C1 segment of cervical spinal cord (tissue), 14 donors: ENCODE measurements at regions not wholly inside any gene's neighbourhood (a gene's known extent, or its start where the extent isn't known, plus 50 kb on each side); places are given as distances from the start of the nearest gene placed in this dataset.
"Not testable (repeated sequence)": the region's sequence is repeated elsewhere in the genome, so short reads cannot be mapped to it uniquely, and the experiment has no call there.

ENCODE experiments used
- DNase-seq, 14 donors: peaks; one replicate each; lab custom pipeline; 2025; lab: John Stamatoyannopoulos, UW

GRCh38 chr2:38147333-38148121, 71.6 kb upstream of the CYP1B1 start:
- no peak for DNase-seq

- DNase-seq: peak in 1 of 14 donors; percentile 19
These were observed 71.0 kb upstream of the CYP1B1 start for GRCh38 chr2:38146907-38147307.

- peak in 1 of 14 donors; percentile 32 for DNase-seq
These were observed 70.4 kb upstream of the CYP1B1 start for GRCh38 chr2:38146275-38146906.

- no peak for DNase-seq
These were observed 69.3 kb upstream of the CYP1B1 start for GRCh38 chr2:38145236-38145635.

GRCh38 chr2:38142627-38143026, 66.7 kb upstream of the CYP1B1 start:
- DNase-seq: no peak

GRCh38 chr2:38141501-38141900, 65.5 kb upstream of the CYP1B1 start:
- DNase-seq: no peak

GRCh38 chr2:38138996-38139395, 63.0 kb upstream of the CYP1B1 start:
- no peak for DNase-seq

- no peak for DNase-seq
These were observed 62.5 kb upstream of the CYP1B1 start for GRCh38 chr2:38138419-38138818.

- not testable (repeated sequence) for DNase-seq
These were observed 62.0 kb upstream of the CYP1B1 start for GRCh38 chr2:38137958-38138357.

- DNase-seq: no peak
These were observed 55.7 kb upstream of the CYP1B1 start for GRCh38 chr2:38131676-38132075.

- no peak for DNase-seq
These were observed 54.9 kb upstream of the CYP1B1 start for GRCh38 chr2:38130876-38131275.

GRCh38 chr2:38129987-38130386, 54.0 kb upstream of the CYP1B1 start:
- DNase-seq: peak in 1 of 14 donors; percentile 4

GRCh38 chr2:38129481-38129880, 53.5 kb upstream of the CYP1B1 start:
- DNase-seq: no peak

GRCh38 chr2:38128653-38129052, 52.7 kb upstream of the CYP1B1 start:
- DNase-seq: peak in 3 of 14 donors; percentile 8 to 16 (median 11)

- no peak for DNase-seq
These were observed 51.3 kb upstream of the CYP1B1 start for GRCh38 chr2:38127277-38127676.

GRCh38 chr2:38125842-38126241, 49.9 kb upstream of the CYP1B1 start:
- no peak for DNase-seq
